Endothelial cell of umbilical vein (primary cell): ENCODE measurements at regions not wholly inside any gene's neighbourhood (a gene's known extent, or its start where the extent isn't known, plus 50 kb on each side); places are given as distances from the start of the nearest gene placed in this dataset.

Experiments
- BruUV-seq: library from RNA; stranded (reverse); fragments of 400-500 nt; replicated peaks from 2 replicates; lab custom pipeline; 2021; lab: Mats Ljungman, UMichigan
- CTCF ChIA-PET: fragments of 300-600, 350-600 bp; sonication (Branson Sonifier 250); formaldehyde crosslinking; loops from one replicate; lab custom pipeline; 2021; ENCODE audit warnings: antibody characterized with exemption, inconsistent platforms; lab: Charles Lee
- POLR2A ChIA-PET: fragments of 300-600, 350-600 bp; sonication (Branson Sonifier 250); formaldehyde crosslinking; loops from one replicate; lab custom pipeline; 2021; ENCODE audit warnings: antibody characterized with exemption, inconsistent platforms; lab: Charles Lee
- DNase-seq: peaks from one replicate; pipeline ENCODE4 v3.0.0-alpha.2; 2011; ENCODE audit warnings: low read depth, low spot score
- FAIRE-seq: peaks from 2 replicates; lab custom pipeline; 2011; peaks lifted over from hg19 to GRCh38; lab: Jason Lieb, UNC
- H2AFZ ChIP-seq: 2 replicates; pipeline ENCODE4 v1.6.0; 2012; ENCODE audit warnings: low read depth, low read length, control low read depth, inconsistent platforms
- H3K27ac ChIP-seq: 2 replicates; pipeline ENCODE4 v1.5.1; 2011; ENCODE audit warnings: low read depth, mild to moderate bottlenecking, control low read depth, low read length, moderate library complexity; ENCODE audit not compliant: insufficient read depth
- H3K27me3 ChIP-seq, 2 experiments: 2 replicates each; pipeline versions ENCODE4 v1.6.0 to v1.6.1; 2011; ENCODE audit warnings: low read length in 2 of 2, mixed read lengths in 1 of 2; ENCODE audit not compliant: control insufficient read depth in 2 of 2, insufficient read depth in 2 of 2
- H3K36me3 ChIP-seq, 2 experiments: 2 replicates in 1 of 2; 3 replicates in 1 of 2; pipeline ENCODE4 v1.5.1; 2011; ENCODE audit warnings: low read length in 2 of 2, mild to moderate bottlenecking in 1 of 2, moderate library complexity in 1 of 2; ENCODE audit not compliant: control insufficient read depth in 2 of 2, insufficient read depth in 2 of 2; ENCODE audit errors: extremely low read depth in 1 of 2
- H3K4me1 ChIP-seq: 3 replicates; pipeline ENCODE4 v1.5.1; 2011; ENCODE audit warnings: mild to moderate bottlenecking, low read length; ENCODE audit not compliant: control insufficient read depth, insufficient read depth; ENCODE audit errors: extremely low read depth
- H3K4me2 ChIP-seq: 2 replicates; pipeline ENCODE4 v1.6.1; 2011; ENCODE audit warnings: low read length, control low read depth, mixed read lengths; ENCODE audit not compliant: insufficient read depth
- H3K4me3 ChIP-seq, 3 experiments: fragments of 200-600 bp in 1 of 3; sonication (generic), shearing (Covaris generic) in 1 of 3; replicated peaks in 1 of 3; 2 replicates each; pipeline ENCODE4 v1.5.1; 2011 to 2016; ENCODE audit warnings: control low read depth in 3 of 3, low read length in 3 of 3, mild to moderate bottlenecking in 2 of 3, inconsistent platforms in 1 of 3, low read depth in 1 of 3, moderate library complexity in 1 of 3; ENCODE audit not compliant: insufficient read depth in 1 of 3
- H3K79me2 ChIP-seq: 2 replicates; pipeline ENCODE4 v1.6.0; 2012; ENCODE audit warnings: low read length, inconsistent platforms; ENCODE audit not compliant: control insufficient read depth, insufficient read depth
- H3K9ac ChIP-seq: replicated peaks from 2 replicates; pipeline ENCODE3; 2011; ENCODE audit warnings: low read length, control low read depth; ENCODE audit not compliant: insufficient read depth; ENCODE audit errors: extremely low read depth
- H3K9me1 ChIP-seq: replicated peaks from 3 replicates; pipeline ENCODE4 v1.6.0; 2011; ENCODE audit warnings: mild to moderate bottlenecking, low read length; ENCODE audit not compliant: control insufficient read depth, insufficient read depth; ENCODE audit errors: extremely low read depth
- H3K9me3 ChIP-seq: replicated peaks from 2 replicates; pipeline ENCODE4 v1.5.1; 2012; ENCODE audit warnings: low read length, inconsistent platforms; ENCODE audit not compliant: control insufficient read depth, insufficient read depth
- H4K20me1 ChIP-seq: replicated peaks from 2 replicates; pipeline ENCODE3; 2011; ENCODE audit warnings: mild to moderate bottlenecking, low read length; ENCODE audit not compliant: control insufficient read depth, insufficient read depth; ENCODE audit errors: extremely low read depth
- CTCF ChIP-seq, 2 donors: IDR thresholded peaks; 1 replicate in 1 of 2; 2 replicates in 1 of 2; pipeline ENCODE4 v1.5.1; 2011; ENCODE audit warnings: low read length in 2 of 2, mild to moderate bottlenecking in 2 of 2, moderate library complexity in 2 of 2, control low read depth in 1 of 2, inconsistent platforms in 1 of 2, low read depth in 1 of 2; ENCODE audit not compliant: insufficient read depth in 1 of 2; ENCODE audit errors: extremely low read depth in 1 of 2
- EZH2 ChIP-seq: IDR thresholded peaks from 2 replicates; pipeline ENCODE4 v1.6.1; 2012; ENCODE audit warnings: borderline replicate concordance, low read depth, mild to moderate bottlenecking, moderate library complexity, low read length, inconsistent platforms; ENCODE audit not compliant: severe bottlenecking
- FOS ChIP-seq: IDR thresholded peaks from 2 replicates; pipeline ENCODE4 v1.6.1; 2011; ENCODE audit warnings: mild to moderate bottlenecking, low read length, moderate library complexity, borderline replicate concordance; ENCODE audit not compliant: insufficient read depth
- GATA2 ChIP-seq: IDR thresholded peaks from 2 replicates; pipeline ENCODE4 v1.7.0; 2011; ENCODE audit warnings: low read depth, mild to moderate bottlenecking, moderate library complexity, mixed read lengths, low read length; ENCODE audit not compliant: insufficient read length, insufficient read depth
- JUN ChIP-seq: IDR thresholded peaks from 2 replicates; pipeline ENCODE4 v1.6.1; 2011; ENCODE audit warnings: borderline replicate concordance, low read depth; ENCODE audit not compliant: insufficient read length, insufficient read depth
- MAX ChIP-seq: IDR thresholded peaks from 2 replicates; pipeline ENCODE4 v1.6.1; 2011; ENCODE audit not compliant: insufficient read depth, insufficient read length
- MYC ChIP-seq: IDR thresholded peaks from one replicate; pipeline ENCODE4 v1.6.1; 2011; ENCODE audit warnings: mild to moderate bottlenecking, low read depth, low read length
- POLR2A ChIP-seq: IDR thresholded peaks from 2 replicates; pipeline ENCODE4 v1.6.1; 2012; ENCODE audit warnings: low read depth, mild to moderate bottlenecking, control low read depth, low read length
- POLR2AphosphoS5 ChIP-seq: IDR thresholded peaks from 2 replicates; pipeline ENCODE4 v1.6.1; 2012; ENCODE audit warnings: low read depth, mild to moderate bottlenecking, control low read depth, low read length, moderate library complexity; ENCODE audit not compliant: insufficient read depth
- dilution Hi-C: fragments of 300-500 bp; cut with MboI; formaldehyde crosslinking; loops from one replicate; pipeline ENCODE4 v1.15.0; 2019; ENCODE audit warnings: low sequenced_read_pairs; ENCODE audit not compliant: extremely low pct_ligation_motif_present
- intact Hi-C: fragments of 100-400 bp; cut with micrococcal nuclease; formaldehyde crosslinking; loops from one replicate; pipeline ENCODE4 v1.10.0; 2022

- Histone ChIP-seq H3K4me3 (no peak overlapping the region), H3K4me1 (no peaks in the 10 kb centered on the region), H3K9me1 (no peaks in the 10 kb centered on the region), H3K9ac (no peak overlapping the region), H3K79me2 (no peaks in the 10 kb centered on the region), H3K27ac (no peak overlapping the region), H4K20me1 (no peaks in the 10 kb centered on the region), H3K9me3 (peaks cover 9% of the 10 kb centered on the region), H3K36me3 (no peaks in the 10 kb centered on the region), H3K4me2 (no peak overlapping the region), H2AFZ (no peak overlapping the region), H3K27me3 (no peaks in the 10 kb centered on the region)
- FAIRE-seq (no peak), DNase-seq (no peak)
- BruUV-seq = no TSS peak
- intact Hi-C loops (no loop called here), dilution Hi-C loops (no loop called here)
- POLR2A ChIA-PET = no interaction called here
- CTCF ChIA-PET = no interaction called here
- TF ChIP-seq POLR2AphosphoS5 (no peak), MAX (no peak), GATA2 (no peak)
These were observed 2334.2 kb downstream of the TP53TG3F start for GRCh38 chr16:35793601-35794000.

GRCh38 chr16:35794896-35795295 lies 2335.5 kb downstream of the TP53TG3F start:
- no peaks in the 10 kb centered on the region for H3K9me1 ChIP-seq
- peaks cover 9% of the 10 kb centered on the region for H3K9me3 ChIP-seq
- H3K27ac ChIP-seq = no peak overlapping the region
- H3K4me3 ChIP-seq = no peak overlapping the region
- no peak for DNase-seq
- no peaks in the 10 kb centered on the region for H3K36me3 ChIP-seq
- no peaks in the 10 kb centered on the region for H3K4me1 ChIP-seq
- intact Hi-C loops = no loop called here
- dilution Hi-C loops = no loop called here
- no peak for FAIRE-seq
- H3K4me2 ChIP-seq = no peak overlapping the region
- CTCF ChIA-PET = no interaction called here
- no peak overlapping the region for H2AFZ ChIP-seq
- H3K27me3 ChIP-seq = no peaks in the 10 kb centered on the region
- no peak overlapping the region for H3K9ac ChIP-seq
- POLR2A ChIA-PET = no interaction called here
- BruUV-seq = no TSS peak
- TF ChIP-seq MAX = no peak
- no peak for TF ChIP-seq MYC
- no peak for TF ChIP-seq FOS
- no peak for TF ChIP-seq EZH2
- TF ChIP-seq POLR2AphosphoS5 = no peak
- no peak for TF ChIP-seq POLR2A
- TF ChIP-seq CTCF (IDR thresholded peaks at IDR 0.05; ENCODE audit: extremely low read depth in 1 of 2, insufficient read depth in 1 of 2, low read depth in 1 of 2, low read length in 2 of 2) = no peak
- TF ChIP-seq GATA2 = no peak
- TF ChIP-seq JUN = no peak
- H4K20me1 ChIP-seq = no peaks in the 10 kb centered on the region
- no peaks in the 10 kb centered on the region for H3K79me2 ChIP-seq
